HG03196 (cell line): ENCODE measurements at regions not wholly inside any gene's neighbourhood (a gene's known extent, or its start where the extent isn't known, plus 50 kb on each side); places are given as distances from the start of the nearest gene placed in this dataset.
"Not testable (repeated sequence)": the region's sequence is repeated elsewhere in the genome, so short reads cannot be mapped to it uniquely, and the experiment has no call there.

ENCODE experiments used
- ATAC-seq: cut with Tn5 transposase; IDR thresholded peaks from one replicate; pipeline ENCODE4 v1.9.1; 2021; ENCODE audit not compliant: unreplicated experiment

GRCh38 chr18:51330148-51330547, 132.7 kb upstream of the MEX3C start:
- no peak for ATAC-seq

DNA sequence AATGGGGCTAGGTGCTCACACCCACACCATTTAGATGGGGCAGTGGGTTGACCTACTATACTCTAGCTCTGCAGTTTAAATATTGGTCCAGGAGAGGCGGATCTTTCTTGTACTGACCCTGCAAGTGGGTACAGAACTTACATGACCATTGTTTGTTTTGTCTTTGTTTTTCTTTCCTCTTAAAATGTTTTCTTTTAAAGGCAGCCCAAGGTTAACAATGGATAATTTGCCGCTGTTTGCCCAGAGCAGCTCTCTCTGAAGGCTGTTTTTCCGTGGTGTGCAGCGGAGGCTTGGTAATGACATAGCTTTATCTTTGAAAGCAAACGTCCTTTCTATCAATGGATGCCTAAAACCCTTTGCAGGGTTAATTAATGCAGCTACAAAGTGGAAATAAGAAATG, 133.3 kb upstream of the MEX3C start:
- no peak for ATAC-seq

DNA sequence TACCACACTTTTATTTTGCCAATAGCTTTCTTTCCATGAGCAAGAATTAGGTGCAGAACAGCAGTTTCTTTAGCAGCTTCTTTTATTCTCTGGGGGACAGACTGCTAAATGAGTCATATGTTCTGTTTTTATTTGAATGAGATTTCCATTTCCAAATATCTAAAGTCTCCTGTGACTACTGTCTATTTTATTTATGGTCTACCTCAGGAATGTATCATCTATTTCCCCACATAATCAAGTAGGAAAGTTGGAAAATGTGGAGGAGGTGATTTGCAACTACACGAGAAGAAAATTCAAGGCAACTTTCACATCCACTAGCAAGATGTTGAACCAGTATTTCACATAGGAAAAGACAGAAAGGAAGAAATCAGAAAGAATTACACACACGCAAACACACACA, 139.9 kb upstream of the MEX3C start:
- ATAC-seq: no peak

GRCh38 chr18:51339856-51340255, 142.4 kb upstream of the MEX3C start:
- ATAC-seq: no peak

GRCh38 chr18:51340332-51340731, 142.9 kb upstream of the MEX3C start:
- no peak for ATAC-seq

DNA sequence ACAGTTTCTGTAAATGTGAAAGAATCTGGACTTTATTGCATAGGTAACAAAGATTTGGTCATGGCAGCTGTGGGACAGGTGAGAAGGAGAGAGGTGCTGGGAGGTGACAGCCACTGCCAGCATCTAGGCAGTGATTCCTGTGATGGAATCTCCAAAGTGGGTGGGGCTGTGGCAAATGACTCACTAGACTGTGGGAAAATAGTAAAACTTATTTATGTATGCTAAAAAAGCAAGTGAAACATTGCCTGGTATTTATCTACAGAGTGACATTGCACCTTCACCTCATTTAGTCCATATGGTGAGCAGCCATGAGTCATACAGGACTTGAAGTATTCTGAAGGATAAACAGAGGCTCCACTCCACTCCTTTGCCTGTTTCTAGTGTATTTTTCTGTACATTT, 145.3 kb upstream of the MEX3C start:
- ATAC-seq: no peak

DNA sequence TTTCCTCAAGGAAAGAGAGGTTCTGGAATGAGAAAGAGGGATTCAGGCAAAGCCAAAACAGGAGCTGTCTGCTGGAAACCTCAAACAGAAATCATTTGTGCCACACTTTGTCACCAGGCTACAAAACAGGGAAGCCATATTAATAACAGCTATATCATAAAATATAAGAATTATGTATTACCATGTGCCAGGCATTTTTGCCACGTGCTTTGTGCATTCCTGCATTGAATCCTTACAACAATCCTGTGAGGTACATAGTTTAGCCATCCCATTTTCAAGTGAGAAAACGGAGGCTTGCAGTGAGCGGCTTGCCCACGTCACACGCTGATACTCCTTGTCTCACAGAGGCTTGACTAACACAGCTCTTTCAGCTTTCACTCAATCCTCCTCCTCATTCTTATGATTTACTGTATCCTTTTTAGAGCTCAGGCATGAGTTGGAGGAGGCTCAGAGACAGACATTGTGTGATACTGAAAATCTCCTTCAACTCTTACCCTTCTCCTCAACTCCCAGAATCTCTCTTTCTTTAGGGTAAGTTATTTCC, 148.4 kb upstream of the MEX3C start:
- no peak for ATAC-seq

DNA sequence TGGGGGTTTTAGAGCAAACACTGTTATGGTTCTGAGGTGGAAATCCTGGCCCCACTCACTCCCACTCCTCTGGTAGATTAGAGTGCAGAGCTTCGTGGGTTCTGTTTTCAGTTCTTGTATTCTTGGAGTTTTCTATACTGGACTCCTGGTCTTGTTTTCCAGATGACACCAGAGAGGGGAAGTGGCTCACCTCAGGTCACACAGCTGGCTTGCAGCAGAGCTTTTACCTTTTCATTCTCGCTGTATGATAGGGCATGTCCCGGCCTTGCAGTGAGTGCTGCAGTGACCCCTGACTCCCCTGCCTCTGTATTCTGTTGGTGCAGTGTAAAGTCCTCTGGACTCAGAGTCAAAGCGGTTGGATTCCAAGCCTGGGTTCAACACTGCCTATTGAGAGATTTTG, 148.9 kb upstream of the MEX3C start:
- ATAC-seq: no peak

GRCh38 chr18:51350081-51350480, 152.6 kb upstream of the MEX3C start:
- no peak for ATAC-seq

DNA sequence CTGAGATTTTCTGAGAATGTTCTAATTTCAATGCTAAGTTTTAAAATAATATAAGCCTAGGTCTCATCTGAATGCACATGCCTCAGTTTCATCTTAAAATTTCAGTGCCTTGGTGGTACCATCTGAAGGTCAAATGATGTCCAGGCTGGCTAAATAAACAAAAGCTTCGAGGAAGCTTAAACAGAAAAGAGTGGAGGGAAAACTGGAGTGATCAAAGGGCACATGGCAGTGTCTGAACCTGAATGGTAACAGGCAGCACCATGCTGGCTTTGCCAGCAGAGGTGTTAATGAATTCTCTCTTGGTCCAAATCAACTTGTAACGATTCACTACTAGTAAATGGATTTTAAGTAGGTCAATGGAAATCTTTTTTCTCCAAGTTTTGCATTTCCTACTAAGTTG, 158.4 kb upstream of the MEX3C start:
- no peak for ATAC-seq

DNA sequence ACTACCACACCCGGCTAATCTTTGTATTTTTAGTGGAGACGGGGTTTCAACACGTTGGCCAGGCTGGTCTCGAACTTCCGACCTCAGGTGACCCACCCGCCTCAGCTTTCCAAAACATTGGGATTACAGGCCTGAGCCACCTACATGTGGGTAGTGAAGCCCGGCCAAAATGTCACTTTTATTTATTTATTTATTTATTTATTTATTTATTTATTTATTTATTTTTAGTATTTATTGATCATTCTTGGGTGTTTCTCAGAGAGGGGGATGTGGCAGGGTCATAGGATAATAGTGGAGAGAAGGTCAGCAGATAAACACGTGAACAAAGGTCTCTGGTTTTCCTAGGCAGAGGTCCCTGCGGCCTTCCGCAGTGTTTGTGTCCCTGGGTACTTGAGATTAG, 162.8 kb upstream of the MEX3C start:
- ATAC-seq: not testable (repeated sequence)

DNA sequence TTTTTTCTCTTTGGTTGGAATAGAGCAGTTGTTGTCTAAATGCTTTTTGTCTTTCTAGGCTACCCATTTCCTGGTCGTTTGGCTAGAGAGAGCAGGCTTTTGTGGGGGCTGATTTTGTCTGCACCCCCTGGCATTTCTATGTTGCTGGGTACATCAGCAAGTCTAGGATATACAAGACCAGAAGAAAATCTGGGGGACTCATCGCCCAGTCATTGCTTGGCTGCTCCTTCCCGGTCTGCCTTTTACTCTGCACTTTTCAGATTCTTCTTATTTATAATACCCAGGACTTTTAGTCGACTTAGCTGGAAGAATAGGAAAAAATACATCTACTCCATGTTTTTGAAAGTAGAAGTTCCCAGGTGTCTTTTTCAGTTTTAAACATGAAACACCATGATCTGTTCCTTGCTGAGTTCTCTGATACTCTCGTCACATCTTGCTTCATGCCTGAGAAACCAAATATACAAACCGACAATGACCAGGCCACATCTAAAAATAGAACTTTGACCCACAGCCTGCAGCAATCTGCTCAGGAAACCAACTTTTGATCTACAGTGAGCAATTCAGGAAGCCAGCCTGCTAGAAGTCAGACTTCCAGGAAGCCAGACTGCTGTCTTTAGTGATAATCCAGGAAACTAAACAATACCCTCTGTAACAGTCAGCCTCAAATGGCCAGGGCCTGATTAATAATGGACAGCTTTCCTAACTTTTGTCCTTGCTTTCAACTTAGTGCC, 163.8 kb upstream of the MEX3C start:
- ATAC-seq: no peak

DNA sequence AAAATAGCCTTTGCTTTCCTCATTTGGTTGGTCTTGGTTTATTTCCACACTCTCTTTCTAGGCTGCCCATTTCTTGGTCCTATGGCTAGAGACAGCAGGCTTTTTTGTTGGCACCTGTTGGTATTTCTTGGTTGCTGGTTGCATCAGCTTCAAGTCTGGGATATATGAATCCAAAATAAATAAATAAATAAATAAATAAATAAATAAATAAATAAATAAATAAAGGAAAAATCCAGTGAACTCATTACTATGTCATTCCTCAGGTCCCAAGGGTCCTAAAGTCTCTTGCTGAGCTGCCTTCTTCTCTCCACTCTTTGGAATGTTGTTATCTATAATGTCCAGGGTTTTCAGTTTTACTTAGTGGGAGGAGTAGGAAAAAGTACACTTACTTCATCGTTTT, 165.9 kb upstream of the MEX3C start:
- ATAC-seq: no peak

DNA sequence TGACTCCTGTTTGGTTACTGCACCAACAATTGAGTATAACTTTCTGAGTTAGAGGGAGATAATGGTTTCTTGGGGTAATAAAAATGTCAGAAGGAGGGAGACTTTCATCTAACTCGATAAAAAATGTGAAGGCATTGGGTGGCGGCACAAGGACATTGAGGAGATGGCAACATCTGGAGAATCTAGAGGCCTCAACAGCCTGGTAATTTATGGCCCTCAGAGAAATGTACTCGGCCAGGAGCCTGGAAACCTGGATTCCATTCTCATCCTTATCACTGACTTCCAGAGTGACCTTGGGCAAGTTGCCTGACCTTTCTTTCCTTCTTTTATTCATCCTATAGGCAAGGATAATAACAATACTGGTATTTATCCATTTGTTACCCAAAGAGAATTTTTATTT, 173.5 kb upstream of the MEX3C start:
- no peak for ATAC-seq

GRCh38 chr18:51371929-51372328, 174.4 kb upstream of the MEX3C start:
- ATAC-seq: no peak

DNA sequence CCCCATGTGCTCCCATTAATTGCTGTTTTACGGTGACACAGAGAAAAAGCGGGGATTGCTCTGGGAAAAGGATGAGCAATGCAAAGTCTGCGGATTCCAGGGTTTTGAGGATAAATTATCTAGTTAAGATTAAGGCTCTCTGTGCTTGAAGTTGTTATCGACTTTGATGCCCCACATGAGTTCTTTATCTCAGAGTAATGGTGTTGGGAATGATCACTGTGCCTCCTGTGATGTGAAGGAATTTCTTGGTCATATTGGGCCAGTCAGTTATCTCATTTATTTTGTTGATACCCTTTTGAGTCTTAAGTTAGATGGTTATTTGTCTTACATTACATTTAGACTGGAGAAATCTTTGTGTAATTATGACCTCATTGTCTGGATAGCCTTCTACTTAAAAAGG, 184.6 kb upstream of the MEX3C start:
- ATAC-seq: no peak

- no peak for ATAC-seq
Measured at GRCh38 chr18:51383116-51383515, 185.6 kb upstream of the MEX3C start.

GRCh38 chr18:51383711-51384110, 186.2 kb upstream of the MEX3C start:
- ATAC-seq: no peak

DNA sequence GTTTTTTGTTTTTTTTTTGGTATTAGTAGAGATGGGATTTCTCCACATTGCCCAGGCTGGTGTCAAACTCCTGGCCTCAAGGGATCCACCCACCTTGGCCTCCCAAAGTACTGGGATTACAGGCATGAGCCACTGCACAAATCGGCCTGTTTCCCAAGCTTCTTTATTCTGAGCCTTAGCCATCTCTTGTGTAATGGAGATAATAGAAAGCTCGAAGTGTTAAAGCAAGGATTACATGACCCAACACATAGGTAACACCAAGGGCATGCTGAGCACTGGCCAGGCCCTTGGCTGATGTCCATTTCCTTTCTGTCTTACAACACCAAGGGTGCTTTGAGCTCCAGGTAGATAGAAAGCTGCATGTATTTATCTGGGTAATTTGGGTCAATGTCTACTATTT, 187.8 kb upstream of the MEX3C start:
- no peak for ATAC-seq

DNA sequence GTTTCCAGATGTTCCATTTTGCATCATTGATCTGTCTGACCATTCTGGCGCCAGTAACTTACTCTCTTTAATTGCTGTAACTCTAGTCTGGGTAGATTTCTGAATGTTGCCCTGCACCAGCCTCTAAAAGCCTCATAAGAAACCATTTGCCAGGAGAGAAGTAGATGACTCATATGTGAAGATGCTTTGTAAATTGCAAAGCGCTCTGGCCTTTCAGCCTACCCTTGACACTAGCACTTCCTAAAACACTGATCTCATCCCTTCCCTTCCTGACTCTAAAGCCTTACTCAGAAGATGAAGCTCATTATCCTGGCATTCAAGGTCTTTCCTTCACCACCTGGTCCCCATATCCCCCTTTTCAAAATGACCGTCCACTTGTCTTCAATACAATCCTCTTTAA, 193.2 kb upstream of the MEX3C start:
- no peak for ATAC-seq

GRCh38 chr18:51391215-51391614, 193.7 kb upstream of the MEX3C start:
- no peak for ATAC-seq

DNA sequence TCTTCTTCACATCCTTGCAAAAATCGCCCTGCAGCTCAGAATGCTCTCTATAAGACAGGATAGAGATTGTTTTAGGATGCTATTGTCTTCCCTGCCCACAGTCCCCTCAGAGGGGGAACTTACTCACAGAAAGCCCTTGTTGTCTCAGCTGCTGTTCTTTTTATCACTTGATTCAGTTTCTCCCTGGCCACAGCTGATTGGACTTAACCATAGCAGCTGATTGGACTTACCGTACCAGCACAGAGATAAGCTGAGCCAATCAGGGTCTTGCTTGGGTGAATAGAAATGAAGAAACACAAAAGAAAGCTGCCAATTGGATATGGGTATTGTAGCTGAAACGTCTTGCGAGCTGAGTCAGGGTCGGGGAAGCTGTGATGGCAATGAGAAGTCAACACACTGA, 194.2 kb upstream of the MEX3C start:
- ATAC-seq: no peak

DNA sequence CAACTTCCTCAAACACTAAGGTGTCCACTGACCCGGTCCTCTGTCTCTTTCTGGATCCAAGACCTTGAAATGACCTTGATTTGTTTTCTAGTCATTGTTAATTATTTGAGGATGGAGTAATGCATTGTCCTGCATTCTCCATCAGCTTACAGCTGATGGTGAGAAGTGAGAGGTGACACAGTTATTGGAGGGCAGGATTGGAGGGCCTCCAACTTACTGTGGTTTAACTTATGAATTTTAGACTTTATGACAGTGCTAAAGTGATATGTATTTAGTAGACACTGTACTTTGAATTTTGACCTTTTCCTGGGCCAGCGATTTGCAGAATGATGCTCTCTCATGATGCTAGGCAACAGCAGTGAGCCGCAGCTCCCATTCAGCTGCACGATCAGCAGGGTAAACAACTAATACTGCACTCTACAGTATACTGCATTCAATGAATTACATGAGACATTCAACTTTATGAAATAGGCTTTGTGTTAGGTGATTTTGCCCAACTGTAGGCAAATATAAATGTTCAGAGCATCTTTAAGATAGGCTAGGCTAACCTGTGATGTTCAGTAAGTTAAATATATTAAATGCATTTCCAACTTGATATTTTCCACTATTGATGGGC, 200.0 kb upstream of the MEX3C start:
- no peak for ATAC-seq
